ENCODE measurements at regions not wholly inside any gene's neighbourhood (a gene's known extent, or its start where the extent isn't known, plus 50 kb on each side); places are given as distances from the start of the nearest gene placed in this dataset.
"Not testable (repeated sequence)": the region's sequence is repeated elsewhere in the genome, so short reads cannot be mapped to it uniquely, and the experiment has no call there.

DNA sequence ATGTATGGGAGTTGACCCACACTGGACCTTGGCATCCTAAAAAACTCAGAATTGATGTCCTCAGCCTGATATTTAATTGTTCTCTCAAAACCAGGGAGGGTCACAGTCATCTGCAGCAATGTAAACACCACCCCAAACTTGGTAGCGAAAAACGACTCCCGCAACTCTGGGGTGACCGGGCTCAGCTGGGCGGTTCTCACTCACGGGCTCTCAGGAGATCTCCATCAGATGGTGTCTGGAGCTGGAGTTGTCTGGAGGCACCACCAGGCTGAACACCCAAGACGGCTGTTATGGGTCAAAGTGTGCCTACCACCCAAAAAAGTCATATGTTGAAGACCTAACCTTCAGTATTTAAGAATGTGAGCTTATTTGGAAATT is 50.9 kb upstream of the NXT1 start:
- DNase-seq = no peak

DNA sequence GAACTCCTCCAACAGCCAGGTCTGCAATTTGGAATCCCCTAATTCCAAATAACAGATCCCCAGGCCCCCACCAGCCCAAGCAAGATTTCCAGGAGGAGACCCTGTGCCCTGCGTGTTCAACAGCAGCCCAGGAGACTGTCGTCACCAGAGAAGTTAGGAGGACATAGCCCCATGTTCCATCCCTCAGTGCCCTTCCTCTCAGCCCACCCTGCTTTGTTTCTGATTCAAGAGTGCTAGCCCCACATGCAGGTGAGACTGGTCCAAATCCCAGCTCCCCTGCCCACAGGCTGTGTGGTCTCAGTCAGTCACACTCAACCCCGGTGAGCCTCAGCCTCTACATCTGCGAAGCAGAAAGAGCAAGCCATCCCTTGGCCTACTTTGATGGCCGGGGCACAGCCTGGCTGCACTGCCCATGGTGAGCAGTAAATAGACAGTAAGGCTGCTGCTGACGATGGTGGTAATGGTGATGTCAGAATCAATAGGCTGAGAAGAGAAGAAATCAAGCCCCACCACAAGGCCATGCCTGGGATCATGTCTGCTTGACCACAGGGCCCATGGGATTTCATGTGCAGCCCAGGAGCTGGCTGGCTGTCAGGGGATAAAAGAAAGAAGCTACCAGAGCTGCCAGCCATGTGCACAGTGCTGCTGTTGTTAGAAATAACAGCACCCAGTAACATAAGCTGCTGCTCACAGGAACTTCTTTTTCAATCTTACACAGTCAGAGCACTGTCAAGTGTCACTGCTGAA is 51.5 kb upstream of the NXT1 start:
- no peak for DNase-seq

DNA sequence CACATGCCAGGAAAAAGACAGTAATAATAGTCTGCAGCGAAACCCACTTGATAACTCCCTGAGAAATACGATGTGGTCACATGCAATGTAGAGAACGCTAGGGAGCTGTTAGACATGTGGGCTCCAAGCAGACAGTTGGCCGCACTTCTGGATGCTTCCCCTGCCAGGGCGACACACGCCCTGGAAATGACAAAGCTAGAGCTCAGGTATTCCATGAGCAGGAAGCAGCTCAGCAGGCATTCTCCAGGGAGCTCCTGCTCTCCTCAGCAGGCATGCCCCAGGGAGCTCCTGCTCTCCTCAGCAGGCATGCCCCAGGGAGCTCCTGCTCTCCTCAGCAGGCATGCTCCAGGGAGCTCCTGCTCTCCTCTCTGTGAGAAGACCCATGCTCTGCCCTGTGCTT is 52.4 kb upstream of the NXT1 start:
- no peak for DNase-seq

DNA sequence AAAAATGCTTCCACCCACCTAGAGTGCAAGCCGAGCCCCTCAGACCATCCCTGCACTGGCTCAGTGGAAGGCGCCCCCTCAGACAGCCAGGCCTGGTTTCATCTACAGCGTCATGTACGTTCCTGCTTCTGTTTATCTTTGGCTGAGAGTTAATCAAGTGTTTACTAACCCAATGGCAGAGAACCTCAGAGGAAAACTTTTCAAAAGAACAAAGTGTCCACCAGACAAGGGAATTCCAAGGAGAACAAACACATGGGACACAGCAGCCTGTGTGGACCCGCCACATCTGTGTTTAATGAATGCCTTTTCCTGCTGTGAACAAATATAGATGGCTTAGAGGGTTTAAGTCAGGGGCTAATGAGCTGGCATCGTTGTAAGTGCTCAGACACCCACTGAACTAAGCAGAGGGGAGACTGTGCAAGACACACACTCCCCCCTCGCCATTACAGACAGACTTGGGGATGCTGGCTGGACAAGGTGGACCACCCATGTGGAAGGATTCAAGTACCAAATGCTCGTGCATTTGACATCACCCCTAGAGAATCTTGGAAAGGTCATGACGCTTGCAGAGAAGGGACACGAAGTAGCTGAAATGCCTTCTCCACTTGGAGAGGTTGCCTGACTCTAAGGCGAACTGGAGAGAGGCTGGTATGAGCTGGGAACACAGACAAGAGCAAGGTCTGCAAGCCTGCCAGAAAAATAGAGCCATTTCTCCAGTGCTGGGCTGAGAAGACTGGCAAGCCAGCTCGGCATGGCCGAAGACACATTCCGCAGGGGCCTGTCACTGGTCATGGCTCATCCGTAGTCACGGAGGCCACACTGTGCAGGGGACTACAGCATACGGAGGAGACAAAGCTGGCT is 53.5 kb upstream of the NXT1 start:
- DNase-seq = no peak

DNA sequence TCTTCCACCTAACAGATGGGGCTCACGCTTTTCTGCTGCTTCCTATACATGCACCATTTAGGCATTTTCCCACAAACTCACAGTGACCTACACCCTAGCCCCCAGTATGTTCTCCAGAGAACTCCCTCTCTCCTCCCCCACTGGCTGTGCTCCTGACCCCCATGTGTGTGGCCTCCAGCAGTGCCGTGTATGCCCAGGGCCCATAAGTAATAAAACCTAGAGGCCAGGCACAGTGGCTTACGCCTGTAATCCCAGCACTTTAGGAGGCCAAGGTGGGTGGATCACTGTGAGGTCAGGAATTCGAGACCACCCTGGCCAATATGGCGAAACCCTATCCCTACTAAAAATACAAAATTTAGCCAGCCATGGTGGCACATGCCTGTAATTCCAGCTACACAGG is 54.7 kb upstream of the NXT1 start:
- no peak for DNase-seq

DNA sequence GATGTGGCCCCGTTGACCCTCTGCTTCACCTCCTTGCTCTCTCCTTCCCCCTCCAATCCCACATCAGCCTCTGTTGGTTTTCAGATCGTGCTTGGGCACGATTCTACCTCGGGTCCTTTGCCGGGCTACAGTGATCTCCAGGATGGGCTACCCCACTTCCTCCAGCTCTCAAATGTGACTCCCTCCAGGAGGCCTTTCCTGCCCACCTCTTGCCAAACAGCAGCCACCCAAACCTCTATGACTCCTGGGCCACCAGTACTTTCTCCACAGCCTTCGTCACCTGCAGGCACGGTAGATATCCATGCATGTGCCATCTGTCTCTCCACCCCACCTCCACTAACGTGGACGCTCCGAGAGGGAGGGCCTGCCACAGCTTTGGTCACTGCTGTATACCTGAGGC is 55.9 kb upstream of the NXT1 start:
- no peak for DNase-seq

DNA sequence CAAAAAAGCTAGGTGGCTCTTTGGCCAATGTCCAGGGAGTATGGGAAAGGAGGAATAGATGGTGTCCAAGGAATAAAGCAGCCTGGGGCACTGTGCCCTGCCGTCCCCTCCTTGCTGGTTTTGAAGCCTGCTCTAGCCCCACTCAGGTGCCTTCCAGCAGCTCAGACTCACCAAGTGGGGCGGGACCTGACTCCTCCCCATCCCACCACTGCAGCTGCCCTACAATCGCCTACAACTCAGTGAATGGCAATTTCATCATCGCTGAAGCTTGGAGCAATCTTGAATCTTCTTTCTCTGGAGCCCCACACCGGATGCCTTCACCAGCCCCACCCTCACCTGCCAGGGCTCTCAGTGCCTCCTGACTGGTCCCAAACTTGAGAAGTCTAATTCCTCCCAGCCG is 56.4 kb upstream of the NXT1 start:
- no peak for DNase-seq

DNA sequence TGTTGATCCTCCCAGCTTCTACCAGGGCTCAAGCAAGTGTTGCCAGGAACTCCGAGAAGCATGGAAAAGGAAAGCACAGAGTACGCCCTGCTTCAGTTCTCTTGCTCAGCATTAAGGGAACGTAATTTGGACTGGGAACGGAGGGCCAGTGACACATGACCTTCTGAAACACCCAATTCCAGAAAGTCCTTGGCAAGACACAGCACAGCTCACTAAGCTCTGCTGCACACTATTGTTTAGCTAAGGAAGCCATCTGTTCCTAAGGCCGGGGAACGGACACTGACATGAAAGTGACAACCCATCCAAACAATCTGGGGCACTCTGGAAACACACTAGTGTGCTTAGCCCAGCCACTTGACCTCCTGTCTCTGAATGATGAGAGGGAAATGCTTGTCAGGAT is 56.9 kb upstream of the NXT1 start:
- DNase-seq = no peak

DNA sequence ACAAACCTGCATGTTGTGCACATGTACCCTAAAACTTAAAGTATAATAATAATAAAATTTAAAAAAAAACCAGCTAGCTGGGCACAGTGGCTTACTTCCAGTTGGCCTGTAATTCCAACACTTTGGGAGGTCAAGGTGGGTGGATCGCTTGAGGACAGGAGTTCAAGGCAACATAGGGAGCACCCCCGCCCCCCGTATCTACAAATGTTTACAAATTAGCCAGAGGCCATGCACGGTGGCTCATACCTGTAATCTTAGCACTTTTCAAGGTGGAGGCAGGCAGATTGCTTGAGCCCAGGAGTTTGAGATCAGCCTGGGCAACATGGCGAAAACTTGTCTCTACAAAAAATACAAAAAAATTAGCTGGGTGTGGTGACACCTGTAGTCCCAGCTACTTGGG is 58.3 kb upstream of the NXT1 start:
- DNase-seq = not testable (repeated sequence)

DNA sequence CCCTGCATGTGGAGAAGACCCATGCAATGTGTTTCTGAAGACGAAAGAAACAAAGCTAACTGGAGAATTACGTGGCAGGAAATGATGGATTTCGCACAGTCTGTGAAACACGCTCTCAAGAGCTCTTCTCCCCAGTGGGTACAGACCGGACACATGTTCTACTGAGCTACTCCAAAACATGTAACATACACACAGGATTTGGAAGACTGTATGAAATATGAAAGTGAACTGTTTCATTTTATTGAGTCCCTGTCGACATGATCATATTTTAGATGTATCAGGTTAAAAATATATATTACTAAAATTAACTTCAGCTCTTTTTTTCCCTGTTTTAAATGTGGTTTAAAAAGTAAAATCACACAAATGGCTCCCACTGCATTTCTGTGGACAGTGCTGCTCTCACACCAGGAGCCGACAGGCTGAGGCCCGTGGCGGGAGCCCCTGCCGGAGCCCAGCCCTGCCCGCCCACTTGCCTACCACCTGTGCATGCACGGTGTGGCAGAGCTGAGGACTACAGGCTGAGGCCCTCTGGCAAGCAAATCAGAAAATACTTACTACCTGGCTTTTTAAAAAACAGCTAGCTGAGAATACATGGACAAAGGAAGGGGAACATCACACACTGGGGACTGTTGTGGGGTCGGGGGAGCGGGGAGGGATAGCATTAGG is 58.9 kb upstream of the NXT1 start:
- no peak for DNase-seq

DNA sequence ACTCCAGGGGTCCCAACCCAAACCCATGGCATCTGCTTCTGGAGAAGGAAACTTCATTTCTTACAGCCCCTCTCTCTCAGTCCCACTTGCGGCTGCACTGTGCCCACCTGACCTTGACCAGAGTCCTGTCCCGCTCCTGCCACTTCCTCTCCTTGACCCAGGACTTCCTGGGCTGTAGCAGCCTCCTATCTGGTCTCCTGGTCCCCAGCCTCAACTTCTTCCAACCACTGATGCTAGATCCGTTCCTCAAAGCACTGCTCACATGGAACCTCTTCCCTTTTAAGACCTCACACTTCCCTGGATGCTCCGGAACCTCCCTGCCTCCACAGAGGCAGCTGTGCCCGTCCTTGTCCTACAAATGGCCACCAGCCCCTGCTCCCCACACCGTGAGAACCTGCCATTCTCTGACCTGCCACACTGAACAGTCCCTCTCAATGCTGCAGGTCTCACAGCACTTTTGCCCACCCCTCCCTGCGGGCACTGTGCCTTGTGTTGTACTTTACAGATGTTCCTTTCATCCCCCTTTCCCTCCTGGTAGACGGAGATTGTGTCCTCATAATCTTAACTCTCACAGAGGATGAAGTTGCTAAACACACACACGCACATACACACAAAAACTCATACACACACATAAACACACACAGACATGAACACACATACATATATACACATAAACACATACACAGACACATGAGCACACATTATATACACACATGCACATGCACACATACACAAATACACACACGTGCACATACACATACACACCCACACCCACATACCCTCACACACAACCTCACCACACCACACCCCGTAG is 59.6 kb upstream of the NXT1 start:
- DNase-seq = no peak

DNA sequence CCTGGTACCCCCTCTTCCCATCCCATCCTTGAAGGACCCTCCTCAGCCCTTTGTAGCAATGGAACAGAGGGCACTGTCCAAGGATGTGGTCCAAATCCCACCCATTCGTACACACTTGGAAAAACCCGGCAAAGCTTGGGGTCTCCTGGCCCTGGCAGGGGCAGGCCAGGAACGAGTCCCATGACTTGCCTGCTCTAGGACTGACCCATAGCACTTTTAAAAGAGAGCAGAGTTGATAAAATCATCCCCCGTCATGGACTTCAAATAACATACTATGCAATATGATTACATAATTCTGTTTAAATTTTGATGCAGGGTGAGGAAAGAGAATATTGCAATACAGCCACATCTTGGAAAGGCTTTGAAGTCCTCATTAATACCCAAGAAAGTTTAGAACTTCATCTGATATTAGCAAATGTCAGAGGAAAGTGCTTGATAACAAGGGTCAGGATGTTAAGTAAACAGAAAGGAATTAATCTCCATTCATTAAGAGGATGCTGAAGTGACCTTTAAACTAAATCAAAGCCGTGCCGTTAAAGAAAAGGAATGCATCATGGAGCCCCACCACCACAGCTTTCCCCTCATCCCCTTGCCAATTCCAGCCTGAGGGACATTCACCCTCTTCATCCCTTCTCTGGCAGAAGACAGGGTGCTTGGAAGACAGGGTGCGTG is 60.7 kb upstream of the NXT1 start:
- DNase-seq = no peak

DNA sequence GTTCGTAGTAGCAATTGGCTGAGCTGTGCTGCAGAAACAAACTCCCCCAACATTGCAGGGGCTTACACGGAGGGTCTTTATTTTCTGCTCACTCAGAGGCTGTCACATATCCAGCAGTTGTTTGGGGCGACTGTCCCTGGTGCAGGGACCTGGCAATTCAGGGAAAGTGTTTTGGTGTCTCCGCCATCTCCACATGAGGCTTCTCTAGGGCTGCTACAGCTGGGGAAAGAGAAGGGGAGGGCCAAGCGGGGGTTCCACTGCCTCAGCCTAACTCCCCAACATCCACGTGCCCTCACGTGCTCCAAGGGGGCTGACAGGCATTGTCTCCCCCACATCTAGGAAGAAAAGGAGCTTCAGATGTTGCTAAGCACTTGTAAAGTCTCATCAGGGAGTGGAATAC is 61.3 kb upstream of the NXT1 start:
- DNase-seq = no peak

DNA sequence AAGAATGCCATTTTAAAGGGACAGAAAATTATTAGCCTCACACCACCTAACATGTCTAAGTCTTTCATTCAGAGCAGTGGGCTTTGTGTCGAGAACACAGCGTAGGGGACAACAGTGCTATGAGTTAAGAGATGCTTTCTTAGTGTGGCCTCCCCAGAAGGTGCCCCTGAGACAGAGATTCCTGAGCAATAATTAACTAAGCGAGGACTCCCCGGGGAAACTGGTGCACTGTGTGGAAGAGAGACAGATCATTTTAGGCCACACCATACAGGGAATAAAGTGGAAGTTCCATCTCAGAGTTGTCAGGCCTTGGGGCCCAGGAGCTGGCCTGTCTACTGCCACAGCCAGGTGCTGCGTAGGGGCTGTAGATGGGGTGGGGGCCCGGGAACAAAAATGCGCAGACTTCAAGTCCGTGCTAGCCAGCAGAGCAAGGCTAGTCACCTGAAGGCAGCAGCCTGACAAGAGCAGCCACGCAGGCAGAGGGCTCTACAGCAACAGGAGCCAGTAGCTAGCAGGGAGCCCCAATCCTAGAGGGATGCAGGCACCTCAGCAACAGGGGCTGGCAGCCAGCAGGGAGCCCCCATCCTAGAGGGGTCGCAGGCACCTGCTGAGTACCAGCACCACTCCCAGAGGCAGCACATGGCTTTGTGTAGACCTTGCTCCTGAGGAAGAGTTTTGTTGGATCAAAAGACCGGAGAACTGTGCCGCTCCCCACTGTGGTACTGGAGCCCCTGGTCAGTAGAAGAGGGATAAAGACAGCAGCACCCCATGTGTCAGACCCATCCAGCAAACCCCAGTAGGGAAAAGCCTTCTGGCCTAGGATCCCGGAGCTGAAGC is 63.0 kb upstream of the NXT1 start:
- DNase-seq = peak; percentile 8

DNA sequence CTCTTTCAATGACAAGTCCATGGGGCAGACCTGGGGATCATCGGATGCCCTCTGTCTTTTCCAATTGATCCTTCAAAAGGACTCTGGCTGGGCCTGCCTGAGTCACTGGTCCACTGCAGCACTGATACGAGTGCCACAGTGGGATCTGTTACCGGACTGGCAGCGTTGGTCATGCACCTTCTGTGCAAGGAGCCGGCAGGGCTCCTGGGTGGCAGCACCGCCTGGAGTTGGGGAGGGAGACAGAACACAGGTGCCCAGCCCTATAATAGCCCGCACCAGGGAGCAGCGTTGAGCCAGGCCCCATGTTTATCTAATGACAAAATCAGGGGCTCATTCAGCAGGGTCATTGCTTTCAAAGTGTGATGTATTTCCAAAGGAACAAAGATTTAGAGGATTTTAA is 64.2 kb upstream of the NXT1 start:
- no peak for DNase-seq

DNA sequence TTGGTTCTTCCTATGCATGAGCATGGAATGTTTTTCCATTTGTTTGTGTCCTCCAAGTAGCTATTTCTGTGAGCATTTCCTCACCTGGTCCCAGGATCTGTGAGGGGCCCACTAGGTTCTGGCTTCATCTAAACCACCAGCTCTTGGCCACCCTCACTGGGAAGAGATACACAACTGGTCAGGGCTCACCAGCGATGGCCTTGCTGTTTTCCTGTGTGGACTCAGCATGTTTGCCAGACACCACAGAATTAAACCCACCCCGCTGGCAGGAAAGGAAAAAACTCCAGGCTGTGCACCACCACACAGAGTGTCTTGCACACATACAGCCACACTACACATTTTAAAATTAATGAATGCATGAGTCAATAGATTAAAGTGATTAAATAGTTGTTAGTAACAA is 65.1 kb upstream of the NXT1 start:
- DNase-seq = no peak

DNA sequence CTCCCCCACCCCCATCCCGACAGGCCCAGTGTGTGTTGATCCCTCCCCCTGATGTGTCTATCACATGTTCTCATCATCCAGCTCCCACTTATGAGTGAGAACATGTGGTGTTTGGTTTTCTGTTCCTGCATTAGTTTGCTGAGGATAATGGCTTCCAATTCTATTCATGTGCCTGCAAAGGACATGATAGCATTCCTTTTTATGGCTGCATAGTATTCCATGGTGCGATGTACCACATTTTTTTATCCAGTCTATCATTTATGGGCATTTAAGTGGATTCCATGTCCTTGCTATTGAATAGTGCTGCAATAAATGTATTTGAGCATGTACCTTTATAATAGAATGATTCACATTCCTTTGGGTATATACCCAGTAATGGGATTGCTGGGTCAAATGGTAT is 66.6 kb upstream of the NXT1 start:
- no peak for DNase-seq

DNA sequence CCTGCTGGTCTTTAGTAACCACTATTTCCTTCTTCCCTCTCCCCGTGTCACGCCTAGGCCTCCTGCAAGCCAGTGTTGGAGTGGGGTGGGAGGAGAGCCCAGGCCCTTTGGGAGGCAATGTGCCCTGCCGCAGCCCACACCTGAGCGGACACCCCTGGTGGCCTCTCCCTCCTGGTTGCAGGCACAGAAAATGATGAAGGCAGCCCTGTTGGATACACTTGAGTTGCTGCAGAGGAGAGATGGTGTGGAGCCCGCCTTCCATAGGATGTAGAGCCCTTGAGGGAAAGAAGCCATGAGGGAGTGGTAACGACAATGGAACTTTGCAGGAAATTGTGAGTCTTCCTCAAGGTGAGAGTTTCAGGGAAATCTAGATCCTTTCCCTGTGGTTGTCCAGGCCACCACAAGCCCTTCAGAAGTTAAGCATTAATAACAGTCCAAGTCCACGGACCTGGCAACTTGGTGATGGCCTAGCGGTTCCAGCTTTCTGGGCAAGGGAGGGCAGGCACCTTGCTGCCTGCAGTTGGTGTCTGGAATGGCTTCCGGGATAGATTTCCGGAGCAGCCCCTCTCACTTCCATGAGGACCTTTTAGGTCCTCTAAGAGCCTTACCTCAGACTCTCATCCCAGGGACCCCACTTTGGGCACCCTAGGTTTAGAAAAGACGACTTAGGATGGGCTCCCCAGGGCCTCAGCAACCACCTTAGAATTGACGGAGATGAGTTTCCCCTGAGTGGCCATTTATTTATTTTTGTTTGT is 67.3 kb upstream of the NXT1 start:
- no peak for DNase-seq

DNA sequence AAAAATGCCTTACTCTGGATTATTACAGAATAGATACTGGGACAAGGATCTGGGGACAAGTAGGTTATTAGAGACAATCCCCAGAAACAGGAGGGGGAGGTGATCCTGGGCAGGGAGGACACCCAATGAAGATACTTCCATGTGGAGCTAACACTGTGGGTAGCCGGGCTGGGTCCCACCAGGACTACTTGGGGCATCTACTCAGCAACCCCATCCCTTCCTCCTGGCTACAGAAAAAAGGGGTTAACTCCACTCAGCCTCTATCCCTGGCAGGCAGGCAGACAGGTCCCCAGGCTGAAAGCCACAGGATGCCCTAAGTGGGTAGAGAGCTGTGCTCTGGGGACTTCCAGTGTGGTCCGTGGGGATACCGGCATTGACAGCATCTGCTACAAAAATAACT is 68.0 kb upstream of the NXT1 start:
- no peak for DNase-seq

DNA sequence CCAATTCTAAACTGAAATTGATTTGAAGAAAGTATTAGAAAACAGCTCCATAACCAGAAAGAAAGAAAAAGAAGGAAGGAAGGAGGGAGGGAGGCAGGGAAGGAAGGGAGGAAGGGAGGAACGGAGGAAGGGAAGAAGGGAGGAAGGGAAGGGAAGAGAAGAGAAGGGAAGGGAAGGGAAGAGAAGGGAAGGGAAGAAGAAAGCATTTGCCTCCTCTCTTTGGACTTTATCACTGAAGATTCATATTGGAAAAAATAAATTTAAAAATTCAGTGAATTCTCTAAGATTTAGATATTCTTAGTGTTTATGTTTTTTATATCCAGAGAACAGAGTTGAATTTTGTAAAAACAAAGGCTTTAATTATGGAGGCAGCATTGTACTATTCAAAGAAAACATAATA is 68.5 kb upstream of the NXT1 start:
- DNase-seq = no peak
